GM18951 (cell line): ENCODE measurements at regions not wholly inside any gene's neighbourhood (a gene's known extent, or its start where the extent isn't known, plus 50 kb on each side); places are given as distances from the start of the nearest gene placed in this dataset.

Experiments
- POLR2A ChIP-seq: IDR thresholded peaks from 4 replicates; pipeline ENCODE4 v1.6.1; 2011; ENCODE audit warnings: mild to moderate bottlenecking; ENCODE audit not compliant: insufficient read length, insufficient read depth; ENCODE audit errors: extremely low read depth
- in situ Hi-C: fragments of 300-500 bp; cut with MboI; formaldehyde crosslinking; loops from one replicate; pipeline ENCODE4 v1.12.0; 2022; ENCODE audit warnings: low sequenced_read_pairs, mixed read lengths, inconsistent platforms; ENCODE audit not compliant: unreplicated experiment

GRCh38 chr3:35968043-35968622, 328.8 kb downstream of the ARPP21 start:
- TF ChIP-seq POLR2A = no peak
- in situ Hi-C loops = loop anchor here (25.0 kb wide), 1 partner anchor 719 kb away; no protein-coding TSS in a partner anchor

GRCh38 chr3:35969406-35969805, 330.1 kb downstream of the ARPP21 start:
- in situ Hi-C loops = loop anchor here (25.0 kb wide), 1 partner anchor 718 kb away; no protein-coding TSS in a partner anchor
- TF ChIP-seq POLR2A = no peak

GRCh38 chr3:35970793-35971192, 331.5 kb downstream of the ARPP21 start:
- TF ChIP-seq POLR2A = no peak

GRCh38 chr3:35971686-35972085, 332.4 kb downstream of the ARPP21 start:
- no peak for TF ChIP-seq POLR2A
- in situ Hi-C loops = loop anchor here (25.0 kb wide), 1 partner anchor 716 kb away; no protein-coding TSS in a partner anchor

More at GRCh38 chr3:35970793-35971192, 331.5 kb downstream of the ARPP21 start:
- in situ Hi-C loops = loop anchor here (25.0 kb wide), 1 partner anchor 717 kb away; no protein-coding TSS in a partner anchor

GRCh38 chr3:35974872-35975271, 335.5 kb downstream of the ARPP21 start:
- TF ChIP-seq POLR2A = no peak
- in situ Hi-C loops = loop anchor here (25.0 kb wide), 1 partner anchor 712 kb away; no protein-coding TSS in a partner anchor

GRCh38 chr3:35986161-35986560, 346.8 kb downstream of the ARPP21 start:
- in situ Hi-C loops = no loop called here
- no peak for TF ChIP-seq POLR2A

GRCh38 chr3:35987386-35987785, 348.1 kb downstream of the ARPP21 start:
- TF ChIP-seq POLR2A = no peak
- in situ Hi-C loops = no loop called here

- no peak for TF ChIP-seq POLR2A
- in situ Hi-C loops = no loop called here
These were observed 352.7 kb downstream of the ARPP21 start for GRCh38 chr3:35992041-35992440.

GRCh38 chr3:36011791-36012190, 368.5 kb upstream of the STAC start:
- no peak for TF ChIP-seq POLR2A
- in situ Hi-C loops = no loop called here

- TF ChIP-seq POLR2A = no peak
These were observed 366.9 kb upstream of the STAC start for GRCh38 chr3:36013425-36013824.

GRCh38 chr3:36025232-36025631, 355.1 kb upstream of the STAC start:
- in situ Hi-C loops = no loop called here
- TF ChIP-seq POLR2A = no peak

More at GRCh38 chr3:36013425-36013824, 366.9 kb upstream of the STAC start:
- in situ Hi-C loops = no loop called here

GRCh38 chr3:36032180-36033047, 347.9 kb upstream of the STAC start:
- in situ Hi-C loops = no loop called here
- no peak for TF ChIP-seq POLR2A

- TF ChIP-seq POLR2A = no peak
- in situ Hi-C loops = no loop called here
These were observed 321.8 kb upstream of the STAC start for GRCh38 chr3:36058404-36059030.
